GM19043 (cell line): ENCODE measurements at regions not wholly inside any gene's neighbourhood (a gene's known extent, or its start where the extent isn't known, plus 50 kb on each side); places are given as distances from the start of the nearest gene placed in this dataset.

Experiments
- ATAC-seq: cut with Tn5 transposase; IDR thresholded peaks from one replicate; pipeline ENCODE4 v1.9.1; 2021; ENCODE audit warnings: low read depth; ENCODE audit not compliant: unreplicated experiment

DNA sequence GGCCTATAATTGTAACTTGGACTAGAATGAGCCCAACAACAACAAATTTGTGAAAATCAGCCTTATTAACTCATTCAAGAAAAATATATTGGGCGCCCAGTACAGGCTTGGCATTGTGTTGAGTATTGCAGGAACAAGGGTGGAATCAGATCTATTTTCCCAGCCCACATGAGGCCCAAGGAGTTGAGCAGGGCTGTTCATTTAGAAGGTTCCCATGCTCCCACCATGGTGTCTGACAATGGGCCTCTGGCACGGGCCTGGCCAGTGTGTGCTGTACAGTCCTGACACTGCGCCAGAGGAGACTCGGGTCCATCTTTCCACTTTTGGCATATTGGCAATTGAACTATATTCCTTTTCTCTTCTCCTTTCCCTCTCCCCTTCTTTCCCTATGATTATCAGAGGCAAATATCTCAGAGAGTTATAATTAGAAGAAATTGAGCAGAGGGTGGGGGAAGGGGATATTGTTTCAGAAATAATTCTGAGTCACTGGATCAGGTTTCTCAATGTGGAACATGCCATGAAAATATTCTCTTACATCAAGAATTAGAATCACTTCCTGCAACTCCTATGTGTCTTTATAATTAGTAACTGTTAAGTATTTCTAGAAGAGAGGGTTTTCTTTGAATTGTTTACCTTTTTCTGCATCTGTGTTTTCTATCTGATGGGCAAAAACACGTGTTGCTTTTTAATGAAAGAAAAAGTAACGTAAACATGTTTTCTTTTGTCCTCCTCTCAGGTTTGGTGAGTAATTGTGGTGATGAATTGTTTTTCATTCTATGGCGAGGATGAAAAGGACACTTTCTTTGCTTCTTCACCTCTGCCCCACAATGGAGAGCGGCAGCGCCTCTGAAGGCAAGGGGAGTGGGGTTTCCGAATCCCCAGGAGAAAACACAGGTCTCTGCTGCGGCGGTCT is 209.4 kb downstream of the FOXA2 start:
- ATAC-seq = no peak

DNA sequence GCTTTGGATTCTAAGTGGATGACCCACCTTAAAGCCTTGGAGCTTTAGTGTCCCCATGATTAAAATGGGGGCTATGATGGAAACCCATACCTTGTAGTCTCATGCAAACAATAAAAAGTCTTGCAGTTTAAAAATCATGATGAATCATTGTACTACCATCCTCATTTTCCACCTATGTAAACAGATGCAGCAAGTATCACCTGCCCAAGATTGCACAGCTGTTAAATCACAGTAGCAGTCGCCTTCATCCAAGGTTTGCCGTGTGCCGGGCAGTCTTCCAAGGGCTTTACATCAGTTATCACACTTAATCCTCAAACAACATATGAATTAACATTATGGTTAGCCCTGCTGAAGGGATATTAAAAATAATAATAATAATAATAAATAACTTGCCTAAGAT is 210.3 kb downstream of the FOXA2 start:
- ATAC-seq = no peak

DNA sequence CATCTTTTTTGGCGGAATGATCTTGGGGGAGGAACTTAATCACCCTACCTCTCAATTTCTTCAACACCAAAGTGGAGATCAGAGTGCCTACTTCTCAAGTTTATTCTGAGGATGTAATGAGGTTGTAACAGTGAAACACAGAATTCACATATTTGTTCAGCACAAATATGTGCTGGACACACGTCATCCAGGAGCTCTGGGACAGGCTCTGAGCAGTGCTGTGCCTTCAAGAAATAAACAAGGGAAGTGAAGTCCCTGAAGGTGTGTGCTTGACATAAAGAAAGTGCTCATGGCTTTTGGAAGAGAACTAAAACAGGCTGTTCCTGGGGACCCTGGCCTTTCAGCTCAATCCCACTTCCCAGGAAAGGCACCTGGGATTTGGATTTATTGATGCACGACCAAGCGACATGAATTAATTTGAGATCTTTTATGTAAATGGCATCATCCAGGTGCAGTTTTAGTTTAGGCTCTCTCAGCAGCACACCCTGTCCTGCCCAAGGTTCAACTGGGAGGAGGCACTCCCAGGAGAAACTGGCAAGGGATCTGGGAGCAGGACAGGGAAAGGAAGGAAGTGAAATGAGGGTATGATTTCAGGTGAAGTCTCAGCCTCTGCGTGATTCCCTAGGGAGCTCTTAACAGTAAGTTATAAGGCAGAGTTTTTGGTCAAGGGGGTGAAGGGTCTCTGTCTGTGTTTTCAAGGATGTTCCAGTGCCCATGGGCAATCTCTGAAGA is 211.0 kb downstream of the FOXA2 start:
- no peak for ATAC-seq

DNA sequence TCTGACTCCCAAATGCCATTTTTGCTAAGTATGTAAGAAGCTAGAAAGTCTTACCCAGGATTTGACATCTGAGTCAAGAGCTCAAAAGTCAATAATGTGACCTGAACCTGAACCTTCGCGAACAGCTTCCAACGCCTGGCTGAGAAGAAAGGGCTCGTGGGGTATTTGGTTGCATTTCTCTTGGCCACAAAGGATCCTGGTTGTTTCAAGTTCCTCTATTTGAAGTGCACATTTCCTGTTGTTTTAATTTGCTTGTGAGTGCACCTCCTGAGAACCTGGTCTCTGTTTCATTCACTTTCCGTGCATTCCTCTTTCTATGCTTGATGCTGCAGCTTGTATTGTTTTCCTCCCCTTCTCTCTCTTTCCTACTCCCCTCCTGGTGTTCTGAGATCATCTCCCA is 212.5 kb downstream of the FOXA2 start:
- ATAC-seq = peak; percentile 86

- ATAC-seq = no peak
These were observed 214.2 kb downstream of the FOXA2 start for GRCh38 chr20:22370137-22370536.

DNA sequence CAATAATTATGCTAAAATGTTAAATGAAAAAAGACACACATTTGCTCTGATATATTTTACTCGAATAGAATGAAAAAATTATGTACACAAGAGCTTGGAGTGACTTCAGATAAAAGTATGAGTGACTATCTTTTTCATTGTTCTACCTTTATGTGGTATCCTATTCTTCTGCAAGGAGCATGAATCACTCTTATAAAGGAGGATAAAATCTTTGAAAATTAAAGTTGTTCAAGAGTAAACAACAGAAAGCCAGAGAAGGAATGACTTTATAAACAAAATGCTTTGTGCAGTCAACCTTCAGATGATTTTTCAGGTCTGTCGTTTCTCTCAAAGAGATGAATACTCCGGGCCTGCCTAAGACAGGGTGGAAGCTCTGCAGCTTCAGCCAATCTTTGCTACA is 215.3 kb downstream of the FOXA2 start:
- no peak for ATAC-seq

GRCh38 chr20:22368235-22368634 is 216.1 kb downstream of the FOXA2 start:
- ATAC-seq = no peak

GRCh38 chr20:22366631-22367030 is 217.7 kb downstream of the FOXA2 start:
- ATAC-seq = no peak

- no peak for ATAC-seq
These were observed 229.7 kb downstream of the FOXA2 start for GRCh38 chr20:22354647-22355046.

- ATAC-seq = no peak
These were observed 230.8 kb downstream of the FOXA2 start for GRCh38 chr20:22353586-22353985.

DNA sequence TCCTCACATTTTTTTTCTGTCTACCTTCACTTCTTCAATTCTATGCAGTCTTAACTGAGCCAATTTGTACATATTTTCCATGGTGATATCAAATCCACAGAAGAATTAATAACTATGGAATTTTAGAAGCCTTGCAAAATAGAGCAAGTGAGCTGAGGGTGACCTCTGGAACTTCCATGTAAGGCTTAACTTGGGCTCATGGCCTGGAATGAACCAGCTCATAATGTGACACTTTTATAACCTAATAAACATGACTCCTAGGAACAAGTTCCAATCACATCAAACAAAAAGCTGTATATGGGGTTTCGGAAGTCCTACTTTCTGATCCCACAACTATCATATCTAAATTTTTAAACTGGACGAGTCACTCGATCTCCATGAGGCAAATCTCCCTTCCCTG is 232.4 kb downstream of the FOXA2 start:
- no peak for ATAC-seq

- no peak for ATAC-seq
These were observed 233.7 kb downstream of the FOXA2 start for GRCh38 chr20:22350624-22351023.

DNA sequence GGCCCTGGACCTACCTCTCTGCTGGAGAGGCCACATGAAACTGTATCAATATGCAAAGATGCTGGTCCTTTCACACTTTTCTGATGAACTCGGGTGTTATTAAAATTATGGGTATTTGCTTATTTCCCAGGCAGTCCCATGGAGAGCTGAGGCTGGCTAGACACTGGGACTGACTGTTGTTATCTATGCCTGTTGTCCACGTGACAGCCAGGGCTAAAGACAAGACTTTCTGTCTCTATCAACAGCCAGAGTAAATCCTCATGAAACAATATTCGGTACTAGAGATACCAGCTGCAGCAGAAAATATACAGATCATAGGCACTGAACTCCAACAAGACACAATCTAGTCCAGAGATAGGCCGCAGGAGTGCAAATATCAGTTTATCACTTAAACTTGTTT is 236.4 kb downstream of the FOXA2 start:
- ATAC-seq = no peak

- ATAC-seq = peak; percentile 77
These were observed 237.7 kb downstream of the FOXA2 start for GRCh38 chr20:22346716-22347115.

GRCh38 chr20:22343612-22344011 is 240.8 kb downstream of the FOXA2 start:
- ATAC-seq = no peak

DNA sequence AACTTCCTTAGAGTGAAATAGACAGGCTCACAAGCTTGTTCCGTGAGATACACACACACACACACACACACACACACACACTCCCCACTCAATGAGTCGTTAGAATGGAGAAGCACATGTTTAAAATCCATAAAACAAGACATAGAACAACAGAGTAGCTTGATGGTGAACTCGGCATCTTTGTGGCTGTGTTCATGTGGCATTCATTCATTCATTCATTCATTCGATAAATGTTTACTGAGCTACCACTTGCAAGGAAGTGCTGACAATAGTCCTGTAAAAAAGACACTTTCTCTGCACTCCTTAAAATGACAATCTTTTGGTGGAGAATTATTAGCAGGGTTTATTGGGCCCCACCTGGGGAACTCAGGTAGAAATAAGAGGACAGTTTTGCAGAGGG is 242.0 kb downstream of the FOXA2 start:
- ATAC-seq = no peak

- ATAC-seq = no peak
These were observed 242.9 kb downstream of the FOXA2 start for GRCh38 chr20:22341508-22341907.

DNA sequence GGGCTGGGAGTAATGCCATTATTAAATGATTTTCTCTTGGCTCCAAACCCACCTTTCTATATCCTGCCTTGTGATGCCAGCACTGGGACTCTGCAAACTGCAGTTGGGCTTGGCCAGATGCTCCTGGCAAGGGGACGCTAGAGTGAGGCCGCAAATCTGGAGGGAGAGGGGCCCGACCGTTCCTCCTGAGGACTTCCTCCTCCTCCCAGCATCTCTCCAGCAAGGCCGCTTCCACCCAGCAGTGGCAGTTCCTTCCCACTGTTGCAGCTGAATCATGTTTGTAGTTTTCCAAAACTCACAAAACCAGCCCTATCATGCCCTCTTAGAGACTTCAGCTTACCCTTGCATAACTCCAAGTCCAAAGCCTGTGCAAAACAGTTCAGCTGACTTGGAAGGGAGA is 244.4 kb downstream of the FOXA2 start:
- no peak for ATAC-seq

- ATAC-seq = no peak
These were observed 245.1 kb downstream of the FOXA2 start for GRCh38 chr20:22339091-22339881.

- ATAC-seq = no peak
These were observed 246.1 kb downstream of the FOXA2 start for GRCh38 chr20:22338140-22338708.

GRCh38 chr20:22335210-22335609 is 249.2 kb downstream of the FOXA2 start:
- ATAC-seq = no peak
